H1 (cell line): ENCODE measurements at regions not wholly inside any gene's neighbourhood (a gene's known extent, or its start where the extent isn't known, plus 50 kb on each side); places are given as distances from the start of the nearest gene placed in this dataset.

Experiments
- CTCF ChIA-PET: fragments of 300-600 bp; sonication (Branson Sonifier 250); formaldehyde crosslinking; loops from one replicate; lab custom pipeline; 2021; ENCODE audit not compliant: partially characterized antibody; lab: Charles Lee
- POLR2A ChIA-PET: fragments of 300-600 bp; sonication (Branson Sonifier 250); formaldehyde crosslinking; loops from one replicate; lab custom pipeline; 2021; ENCODE audit warnings: inconsistent platforms; ENCODE audit not compliant: partially characterized antibody; lab: Charles Lee
- DNase-seq, 2 experiments: peaks; one replicate each; pipeline versions ENCODE4 v3.0.0 to v3.0.0-alpha.2; 2010 to 2022; ENCODE audit warnings: low spot score in 2 of 2, low read depth in 1 of 2, mixed read lengths in 1 of 2
- FAIRE-seq: peaks from 2 replicates; lab custom pipeline; 2011; peaks lifted over from hg19 to GRCh38; lab: Jason Lieb, UNC
- H2AFZ ChIP-seq: 2 replicates; pipeline ENCODE4 v1.8.1; 2012; ENCODE audit warnings: low read length, inconsistent platforms
- H2AK5ac ChIP-seq: 2 replicates; pipeline ENCODE4 v1.6.1; 2013; ENCODE audit warnings: low read depth, low read length
- H2BK120ac ChIP-seq: replicated peaks from 2 replicates; pipeline ENCODE3; 2013; ENCODE audit warnings: low read depth, low read length, inconsistent platforms
- H2BK12ac ChIP-seq: 2 replicates; pipeline ENCODE4 v1.6.1; 2013; ENCODE audit warnings: low read depth, low read length
- H2BK15ac ChIP-seq: 2 replicates; pipeline ENCODE4 v1.6.1; 2013; ENCODE audit warnings: low read length
- H2BK20ac ChIP-seq: 2 replicates; pipeline ENCODE4 v1.6.1; 2013; ENCODE audit warnings: low read length
- H2BK5ac ChIP-seq: 2 replicates; pipeline ENCODE4 v1.6.1; 2013; ENCODE audit warnings: low read depth, low read length
- H3K14ac ChIP-seq: 2 replicates; pipeline ENCODE4 v1.6.1; 2013; ENCODE audit warnings: inconsistent platforms; ENCODE audit not compliant: insufficient read length
- H3K18ac ChIP-seq: 2 replicates; pipeline ENCODE4 v1.6.1; 2013; ENCODE audit warnings: low read length; ENCODE audit errors: extremely low read depth
- H3K23ac ChIP-seq: 2 replicates; pipeline ENCODE4 v1.6.1; 2013; ENCODE audit warnings: inconsistent platforms; ENCODE audit not compliant: insufficient read length
- H3K23me2 ChIP-seq: 2 replicates; pipeline ENCODE4 v1.6.1; 2013; ENCODE audit warnings: low read depth, low read length
- H3K27ac ChIP-seq: 2 replicates; pipeline ENCODE4 v1.6.1; 2011; ENCODE audit warnings: low read depth, low read length, inconsistent platforms
- H3K27me3 ChIP-seq, 4 experiments: replicated peaks in 1 of 4; 1 replicate in 1 of 4; 2 replicates in 3 of 4; pipeline versions ENCODE4 v1.6.1 to v1.8.1; 2011 to 2013; ENCODE audit warnings: low read length in 3 of 4, mild to moderate bottlenecking in 3 of 4, inconsistent platforms in 2 of 4, mixed read lengths in 2 of 4, moderate library complexity in 1 of 4; ENCODE audit not compliant: control insufficient read depth in 3 of 4, insufficient read depth in 3 of 4; ENCODE audit errors: extremely low read depth in 1 of 4
- H3K36me3 ChIP-seq, 4 experiments: 2 replicates each; pipeline versions ENCODE4 v1.6.1 to v1.8.1; 2011 to 2013; ENCODE audit warnings: mild to moderate bottlenecking in 4 of 4, low read length in 3 of 4, moderate library complexity in 2 of 4, control low read depth in 1 of 4, inconsistent platforms in 1 of 4; ENCODE audit not compliant: insufficient read depth in 4 of 4, control insufficient read depth in 2 of 4
- H3K4ac ChIP-seq: replicated peaks from 2 replicates; pipeline ENCODE3; 2013; ENCODE audit warnings: low read length, low read depth, mixed read lengths, inconsistent platforms; ENCODE audit not compliant: insufficient read length
- H3K4me1 ChIP-seq, 4 experiments: replicated peaks in 1 of 4; 1 replicate in 1 of 4; 2 replicates in 3 of 4; pipeline versions ENCODE4 v1.6.1 to v1.8.1; 2011 to 2013; ENCODE audit warnings: low read length in 3 of 4, inconsistent platforms in 2 of 4, mixed read lengths in 1 of 4; ENCODE audit not compliant: insufficient read depth in 4 of 4, control insufficient read depth in 3 of 4
- H3K4me2 ChIP-seq, 2 experiments: 2 replicates each; pipeline versions ENCODE4 v1.6.1 to v1.8.1; 2011 to 2013; ENCODE audit warnings: low read depth in 2 of 2, low read length in 2 of 2, control low read depth in 1 of 2, inconsistent platforms in 1 of 2, mild to moderate bottlenecking in 1 of 2; ENCODE audit not compliant: insufficient read depth in 1 of 2
- H3K4me3 ChIP-seq, 4 experiments: fragments of 200-600, 300-600 bp in 1 of 4; sonication (generic), shearing (Covaris generic), sonication (Bioruptor Twin) in 1 of 4; 2 replicates each; pipeline versions ENCODE4 v1.5.1 to v1.8.1; 2011 to 2016; ENCODE audit warnings: low read length in 4 of 4, low read depth in 3 of 4, control low read depth in 2 of 4, inconsistent platforms in 2 of 4, mild to moderate bottlenecking in 2 of 4, mixed read lengths in 1 of 4, moderate library complexity in 1 of 4; ENCODE audit not compliant: insufficient read depth in 2 of 4; ENCODE audit errors: extremely low read depth in 1 of 4
- H3K56ac ChIP-seq: replicated peaks from 2 replicates; pipeline ENCODE3; 2013; ENCODE audit warnings: low read depth, mild to moderate bottlenecking, mixed read lengths, low read length, inconsistent platforms; ENCODE audit not compliant: insufficient read length
- H3K79me1 ChIP-seq: 2 replicates; pipeline ENCODE4 v1.6.1; 2013; ENCODE audit warnings: low read depth, low read length, control low read depth
- H3K79me2 ChIP-seq, 2 experiments: 2 replicates each; pipeline versions ENCODE4 v1.6.1 to v1.8.1; 2012 to 2013; ENCODE audit warnings: low read length in 2 of 2, mild to moderate bottlenecking in 2 of 2, inconsistent platforms in 1 of 2; ENCODE audit not compliant: insufficient read depth in 2 of 2, control insufficient read depth in 1 of 2
- H3K9ac ChIP-seq, 4 experiments: replicated peaks in 1 of 4; 1 replicate in 1 of 4; 2 replicates in 3 of 4; pipeline versions ENCODE4 v1.6.1 to v1.8.1; 2011 to 2013; ENCODE audit warnings: low read depth in 3 of 4, low read length in 3 of 4, control low read depth in 2 of 4, mild to moderate bottlenecking in 2 of 4, moderate library complexity in 2 of 4, inconsistent platforms in 1 of 4; ENCODE audit errors: extremely low read depth in 1 of 4
- H3K9me3 ChIP-seq, 2 experiments: 2 replicates each; pipeline versions ENCODE4 v1.6.1 to v1.8.1; 2012 to 2013; ENCODE audit warnings: mild to moderate bottlenecking in 2 of 2, moderate library complexity in 2 of 2, control low read depth in 1 of 2, inconsistent platforms in 1 of 2, low read depth in 1 of 2, low read length in 1 of 2, mixed read lengths in 1 of 2; ENCODE audit not compliant: insufficient read depth in 2 of 2
- H4K20me1 ChIP-seq, 2 experiments: replicated peaks in 1 of 2; 2 replicates each; pipeline versions ENCODE3 to v1.8.1; 2011 to 2013; ENCODE audit warnings: inconsistent platforms in 2 of 2, low read length in 2 of 2, mild to moderate bottlenecking in 1 of 2; ENCODE audit not compliant: insufficient read depth in 2 of 2, control insufficient read depth in 1 of 2
- H4K5ac ChIP-seq: 2 replicates; pipeline ENCODE4 v1.6.1; 2013; ENCODE audit warnings: low read length, low read depth, mixed read lengths, inconsistent platforms; ENCODE audit not compliant: insufficient read length
- H4K8ac ChIP-seq: 2 replicates; pipeline ENCODE4 v1.8.0; 2013; ENCODE audit warnings: mild to moderate bottlenecking, moderate library complexity, low read length, inconsistent platforms; ENCODE audit not compliant: insufficient read depth; ENCODE audit errors: extremely low read depth
- H4K91ac ChIP-seq: replicated peaks from 2 replicates; pipeline ENCODE3; 2013; ENCODE audit warnings: low read length, mixed read lengths, inconsistent platforms; ENCODE audit not compliant: insufficient read length
- BACH1 ChIP-seq: IDR thresholded peaks from 2 replicates; pipeline ENCODE4 v1.6.1; 2012; ENCODE audit warnings: low read length, improper control_type of control experiment
- CHD1 ChIP-seq: IDR thresholded peaks from 2 replicates; pipeline ENCODE4 v1.6.1; 2012; ENCODE audit warnings: low read depth, low read length, improper control_type of control experiment
- E2F6 ChIP-seq: IDR thresholded peaks from 2 replicates; pipeline ENCODE4 v1.6.1; 2012; ENCODE audit warnings: inconsistent platforms
- JUND ChIP-seq: IDR thresholded peaks from 2 replicates; pipeline ENCODE4 v1.6.1; 2011; ENCODE audit warnings: mild to moderate bottlenecking, improper control_type of control experiment, low read length
- SP2 ChIP-seq: IDR thresholded peaks from 2 replicates; pipeline ENCODE4 v1.6.1; 2012; ENCODE audit warnings: mild to moderate bottlenecking, low read length, inconsistent platforms
- SRF ChIP-seq: IDR thresholded peaks from 2 replicates; pipeline ENCODE4 v1.6.1; 2011; ENCODE audit warnings: mild to moderate bottlenecking, low read depth, low read length, moderate library complexity
- TEAD4 ChIP-seq: IDR thresholded peaks from 2 replicates; pipeline ENCODE4 v1.6.1; 2012; ENCODE audit warnings: low read depth, low read length, inconsistent platforms, mixed read lengths
- WGBS, 2 experiments: shearing (Covaris generic) in 1 of 2; methylation state at CpG; one replicate each; pipeline versions ENCODE4 v1.1.6 to v1.1.7; 2013 to 2015; ENCODE audit warnings: low lambda C conversion rate in 2 of 2, mixed read lengths in 2 of 2, inconsistent platforms in 1 of 2, low coverage in 1 of 2, missing lambda C conversion rate in 1 of 2; ENCODE audit not compliant: insufficient replicate concordance in 2 of 2, insufficient coverage in 1 of 2, insufficient read length in 1 of 2; ENCODE audit errors: extremely low coverage in 1 of 2, missing lambda C conversion rate in 1 of 2; 5-methylcytosine and 5-hydroxymethylcytosine counted together

- H3K4me2 ChIP-seq, result no peak overlapping the region
- no peak overlapping the region for H3K56ac ChIP-seq
- no peak overlapping the region for H2BK20ac ChIP-seq
- H3K27ac ChIP-seq, result no peak overlapping the region
- H3K14ac ChIP-seq, result no peak overlapping the region
- H2BK15ac ChIP-seq, result no peak overlapping the region
- no peak overlapping the region for H2BK5ac ChIP-seq
- H3K36me3 ChIP-seq, result no peaks in the 10 kb centered on the region
- ChIA-PET CTCF (interaction anchor here (0.8 kb wide), 1 partner anchor 412 kb away, joined by 3 read pairs; no protein-coding TSS in a partner anchor), POLR2A (no interaction called here)
- H4K20me1 ChIP-seq, result no peaks in the 10 kb centered on the region
- no peak overlapping the region for H2BK120ac ChIP-seq
- H3K9me3 ChIP-seq, result no peaks in the 10 kb centered on the region
- FAIRE-seq, result no peak
- H3K4ac ChIP-seq, result no peak overlapping the region
- H3K23me2 ChIP-seq, result no peaks in the 10 kb centered on the region
- H2BK12ac ChIP-seq, result no peak overlapping the region
- no peak overlapping the region for H3K18ac ChIP-seq
- H3K4me3 ChIP-seq, result no peak overlapping the region
- no peaks in the 10 kb centered on the region for H3K79me2 ChIP-seq
- no peak overlapping the region for H4K8ac ChIP-seq
- H3K4me1 ChIP-seq, result no peaks in the 10 kb centered on the region
- H4K91ac ChIP-seq, result no peak overlapping the region
- no peak overlapping the region for H3K9ac ChIP-seq
- no peak overlapping the region for H3K23ac ChIP-seq
- no peaks in the 10 kb centered on the region for H3K27me3 ChIP-seq
- no peaks in the 10 kb centered on the region for H3K79me1 ChIP-seq
- H4K5ac ChIP-seq, result no peak overlapping the region
- no peak overlapping the region for H2AFZ ChIP-seq
- 97% methylated on average over 3 of the region's 3 CpGs; no CpG with 5 or more reads in 1 of the 2 experiments for WGBS, 2 experiments
- H2AK5ac ChIP-seq, result no peak overlapping the region
- no peak for DNase-seq
- TF ChIP-seq E2F6, result no peak
- TF ChIP-seq BACH1, result no peak
- no peak for TF ChIP-seq CHD1
- no peak for TF ChIP-seq SRF
- no peak for TF ChIP-seq SP2
- TF ChIP-seq JUND, result no peak
- no peak for TF ChIP-seq TEAD4
These were observed 390.1 kb downstream of the PDGFC start for GRCh38 chr4:156581282-156582063.
